Choroid plexus epithelial cell (primary cell): ENCODE measurements at regions not wholly inside any gene's neighbourhood (a gene's known extent, or its start where the extent isn't known, plus 50 kb on each side); places are given as distances from the start of the nearest gene placed in this dataset.

Experiments used
- DNase-seq: peaks from one replicate; pipeline ENCODE4 v3.0.0-alpha.2; 2010; ENCODE audit warnings: low read depth
- H3K4me3 ChIP-seq: 2 replicates; pipeline ENCODE4 v1.5.1; 2011; ENCODE audit warnings: low read depth, mild to moderate bottlenecking, control low read depth, low read length, moderate library complexity
- TF ChIP-seq, protein P1 (sequence below): conservative IDR thresholded peaks from 2 replicates; pipeline ENCODE4 v1.5.1; 2011; ENCODE audit warnings: low read depth, mild to moderate bottlenecking, control low read depth, inconsistent platforms, low read length, moderate library complexity

- no peak for DNase-seq
- TF ChIP-seq, protein P1, sequence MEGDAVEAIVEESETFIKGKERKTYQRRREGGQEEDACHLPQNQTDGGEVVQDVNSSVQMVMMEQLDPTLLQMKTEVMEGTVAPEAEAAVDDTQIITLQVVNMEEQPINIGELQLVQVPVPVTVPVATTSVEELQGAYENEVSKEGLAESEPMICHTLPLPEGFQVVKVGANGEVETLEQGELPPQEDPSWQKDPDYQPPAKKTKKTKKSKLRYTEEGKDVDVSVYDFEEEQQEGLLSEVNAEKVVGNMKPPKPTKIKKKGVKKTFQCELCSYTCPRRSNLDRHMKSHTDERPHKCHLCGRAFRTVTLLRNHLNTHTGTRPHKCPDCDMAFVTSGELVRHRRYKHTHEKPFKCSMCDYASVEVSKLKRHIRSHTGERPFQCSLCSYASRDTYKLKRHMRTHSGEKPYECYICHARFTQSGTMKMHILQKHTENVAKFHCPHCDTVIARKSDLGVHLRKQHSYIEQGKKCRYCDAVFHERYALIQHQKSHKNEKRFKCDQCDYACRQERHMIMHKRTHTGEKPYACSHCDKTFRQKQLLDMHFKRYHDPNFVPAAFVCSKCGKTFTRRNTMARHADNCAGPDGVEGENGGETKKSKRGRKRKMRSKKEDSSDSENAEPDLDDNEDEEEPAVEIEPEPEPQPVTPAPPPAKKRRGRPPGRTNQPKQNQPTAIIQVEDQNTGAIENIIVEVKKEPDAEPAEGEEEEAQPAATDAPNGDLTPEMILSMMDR, result no peak
- H3K4me3 ChIP-seq, result no peak overlapping the region
Observed at GRCh38 chr1:79530055-79530454, 523.5 kb upstream of the ADGRL4 start.

DNA sequence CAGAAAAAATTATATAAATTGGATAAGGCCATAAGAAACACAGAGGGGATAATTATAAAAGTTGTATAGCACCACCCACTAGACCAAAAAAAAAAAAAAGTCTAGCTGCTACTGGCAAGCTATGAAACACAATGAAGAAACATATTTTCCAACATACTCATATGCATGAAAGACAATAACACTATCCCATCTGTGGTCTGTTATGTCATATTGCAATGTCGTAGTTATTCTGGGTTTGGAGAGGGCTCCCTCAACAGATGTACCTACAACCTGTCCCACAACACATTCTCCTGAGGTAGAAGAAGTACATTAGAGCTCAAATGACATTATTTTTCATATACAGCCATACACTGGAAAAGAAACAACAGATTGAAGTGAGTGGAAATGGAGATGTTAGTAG lies 517.6 kb upstream of the ADGRL4 start:
- TF ChIP-seq, protein P1, result no peak
- DNase-seq, result no peak
- no peak overlapping the region for H3K4me3 ChIP-seq

DNA sequence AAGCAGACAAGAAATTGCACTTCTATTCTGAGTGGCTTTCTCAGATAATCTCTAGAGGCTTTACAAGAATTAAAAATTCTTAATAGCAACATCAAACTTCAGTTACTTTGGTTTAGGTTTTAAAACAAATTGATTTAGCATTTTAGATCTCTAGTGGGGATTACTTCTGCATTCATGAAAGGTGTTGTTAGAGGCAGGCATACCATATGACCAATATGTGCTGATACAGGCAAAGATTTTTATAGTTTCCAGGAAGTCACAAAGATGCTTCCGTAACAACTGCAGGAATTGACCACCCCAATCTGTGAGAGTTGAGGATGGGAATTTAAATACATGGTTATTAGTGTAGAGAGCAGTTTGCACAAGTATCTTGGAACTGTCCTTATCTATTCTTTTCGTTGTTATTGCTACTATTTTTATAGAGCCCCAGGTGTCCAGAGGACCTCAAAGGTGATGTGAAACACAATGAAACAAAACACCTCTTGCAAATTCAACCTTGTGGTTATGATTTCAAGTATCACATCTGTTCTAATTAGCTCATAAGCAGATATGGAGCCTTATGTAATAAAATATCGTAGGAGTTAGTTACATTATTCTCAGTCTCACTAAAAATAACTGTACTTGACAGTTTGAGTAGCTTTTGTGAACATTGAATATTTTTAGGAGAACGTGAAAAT lies 512.7 kb upstream of the ADGRL4 start:
- H3K4me3 ChIP-seq, result no peak overlapping the region
- TF ChIP-seq, protein P1, result no peak
- no peak for DNase-seq

DNA sequence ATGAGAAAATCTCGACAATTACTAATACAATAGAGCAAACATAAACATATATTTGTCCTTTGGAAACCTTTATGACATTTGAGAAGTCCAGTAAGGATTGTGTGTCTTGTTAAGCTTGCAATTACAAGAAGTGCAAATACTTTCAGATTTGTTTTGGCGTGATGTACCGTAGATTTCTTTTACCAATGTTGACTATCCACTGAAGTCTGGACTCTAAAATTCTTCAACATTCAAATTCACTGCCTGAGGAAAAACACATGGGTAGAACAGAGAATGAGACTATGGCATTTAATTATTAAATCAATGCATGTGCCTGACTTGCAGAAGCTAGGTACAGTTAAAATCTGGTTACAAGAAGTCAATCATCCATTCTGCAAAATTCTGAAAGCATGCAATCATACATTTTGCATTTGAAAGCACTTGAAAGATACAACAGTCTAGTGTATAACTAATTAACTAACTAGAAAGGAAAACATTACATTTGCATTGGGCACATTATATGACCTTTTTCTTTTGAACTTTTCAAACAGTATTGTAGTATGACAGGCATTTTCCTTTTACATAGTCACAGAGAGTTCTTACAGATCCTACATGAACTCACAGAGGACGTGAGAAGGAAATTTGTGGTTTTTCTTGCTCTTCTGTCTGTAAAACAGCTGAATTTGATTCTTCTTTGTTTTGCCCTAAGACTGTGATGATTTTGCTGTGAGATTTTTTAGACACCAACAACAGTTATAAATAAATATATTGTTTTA lies 511.1 kb upstream of the ADGRL4 start:
- DNase-seq, result no peak
- TF ChIP-seq, protein P1, result no peak
- H3K4me3 ChIP-seq, result no peak overlapping the region

GRCh38 chr1:79507770-79508169 lies 501.2 kb upstream of the ADGRL4 start:
- H3K4me3 ChIP-seq, result no peak overlapping the region
- TF ChIP-seq, protein P1, result no peak
- no peak for DNase-seq

DNA sequence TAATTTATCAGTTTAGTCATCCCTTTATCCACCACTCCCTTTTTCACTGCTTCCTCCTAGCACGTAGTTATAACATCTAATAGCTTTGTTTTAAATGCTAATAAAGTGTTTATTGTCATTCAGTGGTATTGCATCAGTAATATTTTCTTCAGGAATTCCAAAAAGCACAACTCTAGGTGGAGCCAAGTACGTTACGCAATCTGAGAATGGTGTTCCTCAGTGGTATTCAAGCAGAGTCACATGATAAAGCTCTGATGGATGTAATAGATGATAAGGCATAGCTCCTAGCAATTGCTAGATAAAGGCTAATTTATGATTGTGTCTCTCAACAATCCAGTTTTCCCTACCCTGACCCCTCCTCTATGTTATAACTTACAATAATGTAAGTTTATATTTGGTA lies 494.6 kb upstream of the ADGRL4 start:
- H3K4me3 ChIP-seq, result no peak overlapping the region
- TF ChIP-seq, protein P1, result no peak
- DNase-seq, result peak; percentile 56

DNA sequence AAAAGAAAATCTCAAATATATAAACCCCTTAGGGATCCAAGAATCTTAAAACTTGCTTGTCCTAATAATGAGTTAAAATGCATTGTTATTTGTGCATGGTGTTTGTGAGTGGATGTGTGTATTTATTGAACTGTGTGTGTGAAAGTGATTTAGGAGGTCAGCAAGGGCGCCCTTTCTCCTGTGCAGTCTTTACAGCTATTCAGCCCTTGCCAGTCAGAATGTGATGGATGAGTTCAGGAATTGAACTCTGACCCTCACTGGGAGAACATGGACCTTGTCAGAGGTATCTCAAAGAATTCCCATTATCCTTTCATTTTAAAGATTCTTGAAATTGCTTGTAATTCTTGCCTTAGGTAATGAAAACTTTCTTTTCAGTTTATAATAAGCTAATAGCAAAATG lies 493.0 kb upstream of the ADGRL4 start:
- H3K4me3 ChIP-seq, result no peak overlapping the region
- no peak for DNase-seq
- TF ChIP-seq, protein P1, result no peak
